MM.1S (cell line): ENCODE measurements at regions not wholly inside any gene's neighbourhood (a gene's known extent, or its start where the extent isn't known, plus 50 kb on each side); places are given as distances from the start of the nearest gene placed in this dataset.

Experiments
- DNase-seq: peaks from one replicate; pipeline ENCODE4 v3.0.0-alpha.2; 2015
- H2AFZ ChIP-seq: fragments of 300-600 bp; sonication (generic); 2 replicates; pipeline ENCODE4 v1.6.0; 2016; ENCODE audit warnings: antibody characterized with exemption, low read length
- H3F3A ChIP-seq: fragments of 300-600 bp; sonication (generic); 2 replicates; pipeline ENCODE4 v1.6.1; 2016; ENCODE audit warnings: mild to moderate bottlenecking, antibody characterized with exemption, low read length, moderate library complexity, mixed read lengths; ENCODE audit not compliant: insufficient read depth
- H3K27ac ChIP-seq: fragments of 300-600 bp; sonication (generic); 2 replicates; pipeline ENCODE4 v1.5.1; 2016; ENCODE audit warnings: mild to moderate bottlenecking, low read length
- H3K27me3 ChIP-seq: fragments of 300-600 bp; sonication (generic); replicated peaks from 2 replicates; pipeline ENCODE4 v1.6.0; 2016; ENCODE audit warnings: low read length; ENCODE audit not compliant: insufficient read depth
- H3K36me3 ChIP-seq: fragments of 300-600 bp; sonication (generic); replicated peaks from 2 replicates; pipeline ENCODE4 v1.6.1; 2016; ENCODE audit warnings: mild to moderate bottlenecking, low read length, mixed read lengths; ENCODE audit not compliant: insufficient read depth
- H3K4me1 ChIP-seq: fragments of 300-600 bp; sonication (generic); 2 replicates; pipeline ENCODE4 v1.6.1; 2016; ENCODE audit warnings: low read length, mixed read lengths
- H3K4me2 ChIP-seq: fragments of 300-600 bp; sonication (generic); 2 replicates; pipeline ENCODE4 v1.6.0; 2016; ENCODE audit warnings: low read depth, low read length
- H3K4me3 ChIP-seq: fragments of 300-600 bp; sonication (generic); 2 replicates; pipeline ENCODE4 v1.5.1; 2016; ENCODE audit warnings: low read length, mixed read lengths
- H3K79me2 ChIP-seq: fragments of 300-600 bp; sonication (generic); 2 replicates; pipeline ENCODE4 v1.6.1; 2016; ENCODE audit warnings: mixed run types, low read length, mixed read lengths
- H3K9ac ChIP-seq: fragments of 300-600 bp; sonication (generic); 2 replicates; pipeline ENCODE4 v1.6.1; 2016; ENCODE audit warnings: low read length, mixed read lengths
- H3K9me2 ChIP-seq: fragments of 300-600 bp; sonication (generic); replicated peaks from 2 replicates; pipeline ENCODE4 v1.6.1; 2016; ENCODE audit warnings: mild to moderate bottlenecking, low read length, mixed read lengths; ENCODE audit not compliant: insufficient read depth
- H3K9me3 ChIP-seq: fragments of 300-600 bp; sonication (generic); replicated peaks from 2 replicates; pipeline ENCODE4 v1.6.1; 2016; ENCODE audit warnings: mild to moderate bottlenecking, low read length, mixed read lengths; ENCODE audit not compliant: insufficient read depth
- H4K20me1 ChIP-seq: fragments of 300-600 bp; sonication (generic); 2 replicates; pipeline ENCODE4 v1.6.1; 2016; ENCODE audit warnings: mild to moderate bottlenecking, low read length, moderate library complexity, mixed read lengths; ENCODE audit not compliant: insufficient read depth
- CTCF ChIP-seq: fragments of 300-600 bp; sonication (generic); IDR thresholded peaks from 2 replicates; pipeline ENCODE4 v1.5.1; 2016; ENCODE audit warnings: antibody characterized with exemption, low read length, mixed read lengths
- EZH2 ChIP-seq: fragments of 300-600 bp; sonication (generic); optimal IDR thresholded peaks from 2 replicates; pipeline ENCODE3; 2017; ENCODE audit warnings: low read depth, mild to moderate bottlenecking, antibody characterized with exemption, low read length, mixed read lengths
- EZH2phosphoT487 ChIP-seq: fragments of 300-600 bp; sonication (generic); IDR thresholded peaks from 2 replicates; pipeline ENCODE4 v1.6.1; 2018; ENCODE audit warnings: antibody characterized with exemption, low read length

GRCh38 chr5:10057356-10057755 lies 192.3 kb downstream of the ATPSCKMT start:
- H3F3A ChIP-seq: no peaks in the 10 kb centered on the region
- no peak overlapping the region for H3K4me3 ChIP-seq
- no peak overlapping the region for H3K27ac ChIP-seq
- no peaks in the 10 kb centered on the region for H3K36me3 ChIP-seq
- no peaks in the 10 kb centered on the region for H3K9me3 ChIP-seq
- no peaks in the 10 kb centered on the region for H3K79me2 ChIP-seq
- H3K4me1 ChIP-seq: no peaks in the 10 kb centered on the region
- H3K9ac ChIP-seq: no peak overlapping the region
- TF ChIP-seq EZH2phosphoT487: no peak
- H4K20me1 ChIP-seq: no peaks in the 10 kb centered on the region
- DNase-seq: no peak
- no peaks in the 10 kb centered on the region for H3K27me3 ChIP-seq
- no peak overlapping the region for H3K4me2 ChIP-seq
- no peaks in the 10 kb centered on the region for H3K9me2 ChIP-seq
- no peak overlapping the region for H2AFZ ChIP-seq

GRCh38 chr5:10056228-10056760 lies 193.4 kb downstream of the ATPSCKMT start:
- H3K36me3 ChIP-seq: no peaks in the 10 kb centered on the region
- no peaks in the 10 kb centered on the region for H3K79me2 ChIP-seq
- H3K9me2 ChIP-seq: no peaks in the 10 kb centered on the region
- no peak overlapping the region for H3K4me3 ChIP-seq
- no peaks in the 10 kb centered on the region for H3K4me1 ChIP-seq
- H3F3A ChIP-seq: no peaks in the 10 kb centered on the region
- no peak overlapping the region for H3K9ac ChIP-seq
- no peak for TF ChIP-seq EZH2
- TF ChIP-seq EZH2phosphoT487: no peak
- no peak for TF ChIP-seq CTCF
- no peak overlapping the region for H3K4me2 ChIP-seq
- no peaks in the 10 kb centered on the region for H3K27me3 ChIP-seq
- no peaks in the 10 kb centered on the region for H3K9me3 ChIP-seq
- DNase-seq: no peak
- H2AFZ ChIP-seq: no peak overlapping the region
- H4K20me1 ChIP-seq: no peaks in the 10 kb centered on the region
- H3K27ac ChIP-seq: no peak overlapping the region

GRCh38 chr5:10049858-10050455 lies 199.7 kb downstream of the ATPSCKMT start:
- H3K36me3 ChIP-seq: no peaks in the 10 kb centered on the region
- no peak for DNase-seq
- TF ChIP-seq EZH2phosphoT487: no peak
- TF ChIP-seq CTCF: no peak
- no peak for TF ChIP-seq EZH2
- H3K9me3 ChIP-seq: no peaks in the 10 kb centered on the region
- H3K9me2 ChIP-seq: no peaks in the 10 kb centered on the region
- H3K4me1 ChIP-seq: no peaks in the 10 kb centered on the region
- H3K9ac ChIP-seq: no peak overlapping the region
- no peaks in the 10 kb centered on the region for H3K79me2 ChIP-seq
- H3F3A ChIP-seq: no peaks in the 10 kb centered on the region
- H2AFZ ChIP-seq: no peak overlapping the region
- H3K4me3 ChIP-seq: no peak overlapping the region
- H3K27ac ChIP-seq: no peak overlapping the region
- no peak overlapping the region for H3K4me2 ChIP-seq
- H4K20me1 ChIP-seq: no peaks in the 10 kb centered on the region
- no peaks in the 10 kb centered on the region for H3K27me3 ChIP-seq

GRCh38 chr5:10046676-10047075 lies 203.0 kb downstream of the ATPSCKMT start:
- no peak overlapping the region for H3K9ac ChIP-seq
- H3K9me2 ChIP-seq: no peaks in the 10 kb centered on the region
- H3F3A ChIP-seq: no peaks in the 10 kb centered on the region
- TF ChIP-seq EZH2phosphoT487: no peak
- no peak for TF ChIP-seq CTCF
- no peak for TF ChIP-seq EZH2
- H3K4me1 ChIP-seq: no peaks in the 10 kb centered on the region
- no peaks in the 10 kb centered on the region for H3K27me3 ChIP-seq
- H3K36me3 ChIP-seq: no peaks in the 10 kb centered on the region
- no peaks in the 10 kb centered on the region for H3K9me3 ChIP-seq
- H3K4me3 ChIP-seq: no peak overlapping the region
- H4K20me1 ChIP-seq: no peaks in the 10 kb centered on the region
- H3K27ac ChIP-seq: no peak overlapping the region
- no peaks in the 10 kb centered on the region for H3K79me2 ChIP-seq
- H3K4me2 ChIP-seq: no peak overlapping the region
- no peak for DNase-seq
- no peak overlapping the region for H2AFZ ChIP-seq
